HG02970 (cell line): ENCODE measurements at regions not wholly inside any gene's neighbourhood (a gene's known extent, or its start where the extent isn't known, plus 50 kb on each side); places are given as distances from the start of the nearest gene placed in this dataset.

Experiments used
- ATAC-seq: cut with Tn5 transposase; IDR thresholded peaks from one replicate; pipeline ENCODE4 v1.9.1; 2021; ENCODE audit warnings: mild to moderate bottlenecking, moderate library complexity, moderate number of reproducible peaks; ENCODE audit not compliant: unreplicated experiment, low FRiP score

DNA sequence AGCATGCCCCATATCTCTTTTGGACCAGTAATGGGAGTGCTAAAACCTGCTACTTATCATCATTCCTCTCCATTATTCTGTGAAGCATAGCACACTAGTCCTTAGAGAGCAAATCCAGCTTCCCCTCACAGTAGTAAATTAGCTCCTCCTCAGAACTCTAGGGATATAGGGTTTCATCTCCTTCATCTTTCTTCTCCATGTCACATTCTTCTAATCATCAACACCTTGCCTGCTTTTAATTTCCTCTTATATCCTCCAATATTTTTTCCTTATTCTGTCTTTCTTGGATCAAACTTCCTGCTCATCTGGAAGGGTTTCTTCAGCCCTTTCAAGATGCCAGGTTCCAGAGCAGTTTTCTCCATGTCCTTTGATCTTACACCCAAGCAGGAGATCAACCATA is 321.4 kb upstream of the ACVR2A start:
- no peak for ATAC-seq

DNA sequence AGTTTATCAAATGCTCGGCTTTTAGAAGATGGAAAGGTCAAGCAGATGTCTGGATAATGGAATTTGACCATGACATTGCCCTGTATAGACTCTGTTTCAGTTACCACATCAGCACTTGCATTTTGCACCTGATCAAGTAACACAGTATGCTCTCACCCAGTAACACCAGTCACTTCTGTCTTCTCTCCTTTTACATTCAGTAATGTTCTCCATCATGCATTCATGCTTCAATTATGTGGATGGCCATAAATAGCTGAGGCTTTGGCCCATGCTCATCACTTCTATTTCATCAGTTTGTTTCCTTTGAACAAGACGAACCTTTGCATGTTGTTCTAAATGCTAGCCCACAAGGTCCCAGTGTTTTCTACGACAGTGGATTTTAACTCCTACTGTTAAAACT is 322.9 kb upstream of the ACVR2A start:
- ATAC-seq: no peak

DNA sequence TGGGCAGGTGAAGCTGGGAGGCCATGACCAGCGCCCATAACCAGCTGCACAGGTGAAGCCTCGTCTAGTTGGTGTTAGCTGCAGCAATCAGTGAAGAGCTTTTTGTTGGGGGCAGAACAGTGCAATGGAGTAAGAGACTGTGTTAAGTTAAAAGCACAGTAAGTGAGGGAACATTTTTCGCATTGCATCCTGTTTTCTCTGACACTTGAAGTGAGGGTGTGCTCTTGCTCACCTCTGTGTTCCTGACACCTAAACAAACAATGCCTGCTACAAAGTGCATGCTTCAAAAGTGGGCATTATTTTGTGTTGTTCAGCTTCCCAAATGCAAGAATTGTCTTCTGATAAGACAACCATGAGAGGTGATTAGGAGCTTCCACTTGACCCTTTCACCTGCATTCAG is 324.0 kb upstream of the ACVR2A start:
- no peak for ATAC-seq

DNA sequence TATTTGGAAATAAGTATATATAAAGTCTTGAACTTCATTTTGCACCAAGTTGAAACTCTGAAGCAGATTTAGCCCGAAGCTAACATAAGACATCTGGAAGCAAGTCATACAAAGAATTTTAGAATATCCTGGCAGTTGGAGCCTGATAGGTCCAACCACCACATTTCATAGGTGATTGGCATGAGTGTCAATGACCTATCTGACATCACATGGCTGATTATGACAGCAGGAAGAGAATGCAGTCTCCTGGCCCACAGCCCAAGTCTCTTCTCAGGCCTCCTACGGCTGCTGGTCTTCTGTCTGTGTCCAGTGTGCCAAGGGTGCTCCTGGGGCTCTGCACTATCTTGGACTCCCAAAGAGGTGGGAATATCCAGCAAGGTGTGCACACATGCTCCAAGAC is 325.7 kb upstream of the ACVR2A start:
- no peak for ATAC-seq

DNA sequence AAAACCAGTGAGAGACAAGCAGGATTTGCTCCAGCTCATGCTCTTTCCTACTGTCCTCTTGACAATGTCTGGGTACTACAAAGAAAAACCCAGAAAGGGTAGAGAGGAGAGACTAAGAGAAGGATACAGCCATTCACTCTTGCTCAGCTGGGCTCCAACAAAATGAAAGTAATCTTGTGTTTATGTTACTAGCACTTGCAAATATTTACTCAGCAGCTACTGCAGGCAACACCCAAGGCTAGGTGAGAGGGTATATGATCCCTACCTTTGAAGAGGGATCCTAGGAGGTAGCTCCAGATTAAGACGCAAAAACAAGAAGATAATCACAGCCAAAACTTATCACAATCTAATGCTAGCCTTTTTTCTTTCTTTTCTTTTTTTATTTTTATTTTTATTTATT is 329.6 kb upstream of the ACVR2A start:
- ATAC-seq: no peak

DNA sequence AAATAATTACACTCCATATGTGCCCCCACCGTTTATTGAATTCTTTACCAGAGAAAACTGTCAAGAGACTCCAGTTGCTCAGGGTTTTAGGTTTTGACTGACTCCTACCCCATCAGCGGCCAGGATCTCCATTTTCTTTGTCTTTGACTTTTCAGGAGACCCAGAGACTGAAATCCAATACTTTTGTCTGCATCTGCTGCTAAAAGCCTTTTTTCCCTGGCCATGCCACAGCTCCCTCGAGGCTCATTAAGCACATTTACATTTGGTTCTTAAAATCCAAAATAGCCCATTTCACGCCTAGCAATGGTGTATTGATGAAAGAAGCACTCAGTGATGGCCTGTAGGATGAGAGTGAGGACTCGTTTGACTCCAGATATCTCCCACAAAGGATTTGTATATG is 332.6 kb upstream of the ACVR2A start:
- ATAC-seq: no peak

DNA sequence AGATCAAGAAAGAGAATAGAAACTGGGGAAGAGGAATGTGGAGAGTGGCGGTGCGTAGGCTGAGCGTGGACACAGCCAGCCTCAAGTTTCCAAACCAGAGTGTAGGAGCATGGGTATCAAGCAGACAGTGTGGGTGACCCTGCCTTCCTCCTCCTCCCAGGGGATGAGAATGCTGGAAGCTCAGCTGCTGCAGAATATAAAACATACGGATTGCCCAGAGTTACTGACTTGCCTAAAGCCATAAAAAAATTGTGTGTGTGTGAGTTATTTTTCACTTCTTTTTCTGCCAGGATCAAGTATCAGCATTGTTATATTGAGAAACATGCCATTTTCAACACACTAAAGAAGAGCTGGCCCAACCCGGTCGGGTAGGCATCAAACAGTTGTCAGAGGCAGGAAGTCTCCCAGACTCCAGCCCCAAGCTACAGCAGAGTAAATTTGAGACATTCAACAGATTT is 333.3 kb upstream of the ACVR2A start:
- ATAC-seq: no peak

DNA sequence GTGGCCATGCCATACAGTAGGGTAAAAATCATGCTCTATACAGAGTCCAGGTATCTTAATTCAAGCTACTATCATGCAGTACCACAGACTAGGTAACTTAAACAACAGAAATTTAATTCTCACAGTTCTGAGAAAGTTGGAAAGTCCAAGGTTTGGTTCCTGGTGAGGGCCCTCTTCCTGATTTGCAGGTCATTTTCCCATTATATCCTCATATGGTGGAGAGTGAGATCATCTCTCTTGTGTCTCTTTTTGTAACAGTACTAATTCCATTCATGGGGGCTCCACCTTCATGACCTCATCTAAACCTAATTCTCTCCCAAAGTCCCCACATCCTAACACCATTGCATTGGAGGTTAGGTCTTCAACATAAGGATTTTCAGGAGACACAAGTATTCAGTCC is 335.0 kb upstream of the ACVR2A start:
- ATAC-seq: no peak

DNA sequence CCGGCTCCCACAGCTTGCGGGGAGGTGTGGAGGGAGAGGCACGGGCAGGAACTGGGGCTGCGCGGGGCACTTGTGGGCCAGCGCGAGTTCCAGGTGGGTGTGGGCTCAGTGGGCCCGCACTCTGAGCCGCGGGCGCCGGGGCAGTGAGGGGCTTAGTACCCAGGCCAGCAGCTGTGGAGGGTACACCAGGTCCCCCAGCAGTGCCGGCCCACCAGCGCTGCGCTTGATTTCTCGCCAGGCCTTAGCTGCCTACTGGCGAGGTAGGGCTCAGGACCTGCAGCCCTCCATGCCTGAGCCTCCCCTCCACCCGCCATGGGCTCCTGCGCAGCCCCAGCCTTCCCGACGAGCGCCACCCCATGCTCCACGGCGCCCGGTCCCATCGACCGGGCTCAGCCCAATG is 337.9 kb upstream of the ACVR2A start:
- no peak for ATAC-seq

DNA sequence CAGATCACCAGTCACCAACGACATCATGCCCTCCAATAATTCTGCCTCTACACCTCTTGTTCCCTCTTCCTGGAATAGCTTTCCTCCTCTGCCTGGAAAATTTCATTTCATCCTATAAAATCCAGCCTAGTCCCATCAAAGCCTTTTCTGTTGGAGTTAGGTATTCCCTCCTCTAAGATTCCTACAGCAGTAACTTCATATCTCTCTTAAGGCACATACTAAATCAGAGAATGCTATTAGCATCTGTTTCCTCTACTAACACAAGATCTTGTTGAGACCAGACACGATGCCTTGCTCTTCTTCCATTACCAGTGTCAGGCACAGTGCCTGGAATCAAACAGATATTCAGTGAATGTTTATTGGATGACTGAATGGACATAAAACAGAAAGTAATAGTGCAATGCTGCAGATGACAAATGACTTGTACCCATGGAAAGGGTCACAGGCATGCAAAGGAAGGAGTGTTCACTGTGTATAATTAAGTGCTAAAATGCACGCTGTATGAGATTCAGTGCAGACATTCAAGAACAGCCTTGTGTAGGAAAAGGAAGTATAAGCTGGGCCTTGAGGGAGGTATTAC is 342.0 kb upstream of the ACVR2A start:
- no peak for ATAC-seq

DNA sequence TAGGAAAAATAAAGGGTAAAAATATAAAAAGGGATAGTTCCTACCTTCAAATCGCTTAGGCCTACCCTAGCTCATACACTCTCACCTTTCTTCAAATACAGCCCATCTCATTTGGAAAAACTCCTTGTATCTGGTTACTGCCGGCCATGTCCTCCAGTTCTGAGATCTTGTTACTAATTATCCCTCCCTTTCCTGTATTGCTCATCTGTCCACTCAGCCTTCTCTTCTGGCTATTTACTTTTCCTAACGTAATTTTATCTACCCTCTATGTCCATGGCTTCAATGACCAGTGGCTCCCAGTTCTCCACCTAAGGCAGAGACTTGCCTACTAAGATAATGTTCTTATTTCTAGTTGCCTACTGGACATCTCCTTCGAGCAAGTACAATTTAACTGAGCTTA is 342.9 kb upstream of the ACVR2A start:
- ATAC-seq: no peak

DNA sequence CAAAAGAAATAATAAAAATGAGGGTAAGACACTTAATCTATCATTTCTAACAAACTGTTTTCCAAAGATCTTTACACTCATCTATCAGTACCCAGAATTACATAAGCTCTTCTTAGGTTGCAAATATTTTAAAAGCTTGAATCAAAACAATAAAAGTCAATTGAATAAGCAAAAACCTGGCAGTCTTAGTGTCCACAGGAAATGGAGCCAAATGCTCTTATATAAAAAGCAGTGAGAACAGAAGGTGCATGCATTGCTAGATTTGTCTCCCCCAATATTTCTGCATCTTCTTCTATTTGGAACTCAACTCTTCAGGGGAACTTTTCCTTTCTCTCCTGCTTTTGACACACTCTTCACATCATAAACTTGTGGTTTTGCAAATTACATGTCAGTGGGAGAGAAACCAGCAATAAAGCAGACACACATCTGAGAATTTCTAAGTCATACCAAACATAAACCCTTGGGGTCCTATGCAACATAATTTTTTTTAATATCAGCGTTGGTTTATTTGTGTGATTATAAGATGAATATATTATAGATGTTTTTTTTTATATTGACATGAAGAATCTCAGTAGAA is 343.9 kb upstream of the ACVR2A start:
- no peak for ATAC-seq

DNA sequence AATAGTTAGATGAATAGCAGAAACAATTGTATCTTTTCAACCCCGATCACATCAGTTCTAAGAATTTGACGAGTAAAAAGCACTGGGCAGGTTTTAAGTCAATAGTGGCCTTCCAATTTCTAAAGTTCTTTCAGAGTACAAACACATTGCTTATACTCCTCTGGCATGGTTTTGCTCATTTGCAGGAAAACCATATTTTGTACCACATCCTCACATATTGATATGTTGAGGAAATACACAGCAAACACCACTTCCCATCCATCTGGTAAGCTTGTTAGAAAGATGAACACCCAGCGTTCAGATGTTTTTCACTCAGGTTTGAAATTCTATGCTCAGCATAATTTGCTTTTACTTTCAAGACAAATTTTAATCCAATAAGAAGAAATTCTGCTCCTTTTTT is 344.6 kb upstream of the ACVR2A start:
- ATAC-seq: no peak

DNA sequence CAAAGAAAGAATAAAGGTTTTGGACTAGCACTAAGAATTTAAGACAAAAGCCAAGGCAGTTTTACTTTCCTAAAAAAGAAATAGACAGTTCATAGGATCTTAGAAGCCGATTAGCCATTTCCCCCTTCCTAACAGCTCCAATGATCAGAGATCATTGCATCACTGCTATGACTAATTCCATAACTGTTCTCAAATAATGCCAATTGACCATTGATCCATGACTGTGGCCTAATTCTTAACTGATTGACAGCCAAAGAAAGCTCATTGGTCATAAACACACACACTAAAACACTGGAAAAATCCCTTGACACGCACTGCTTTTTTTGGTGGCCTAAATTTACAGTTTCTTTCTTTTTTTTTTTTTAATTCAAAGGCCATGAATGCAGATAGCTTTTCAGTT is 345.0 kb upstream of the ACVR2A start:
- ATAC-seq: no peak

DNA sequence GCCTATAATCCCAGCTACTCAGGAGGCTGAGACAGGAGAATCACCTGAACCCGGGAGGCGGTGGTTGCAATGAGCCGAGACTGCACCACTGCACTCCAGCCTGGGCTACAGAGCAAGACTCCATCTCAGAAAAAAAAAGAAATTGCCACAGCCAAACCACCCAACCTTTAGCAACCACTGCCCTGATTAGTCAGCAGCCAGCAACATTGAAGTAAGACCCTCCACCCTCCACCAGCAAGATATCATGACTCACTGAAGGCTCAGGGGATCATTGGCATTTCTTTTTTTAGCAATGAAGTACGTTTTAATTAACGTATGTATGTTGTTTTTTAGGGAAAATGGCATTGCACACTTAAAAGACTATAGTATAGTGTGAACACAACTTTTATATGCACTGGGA is 349.1 kb upstream of the ACVR2A start:
- ATAC-seq: no peak

DNA sequence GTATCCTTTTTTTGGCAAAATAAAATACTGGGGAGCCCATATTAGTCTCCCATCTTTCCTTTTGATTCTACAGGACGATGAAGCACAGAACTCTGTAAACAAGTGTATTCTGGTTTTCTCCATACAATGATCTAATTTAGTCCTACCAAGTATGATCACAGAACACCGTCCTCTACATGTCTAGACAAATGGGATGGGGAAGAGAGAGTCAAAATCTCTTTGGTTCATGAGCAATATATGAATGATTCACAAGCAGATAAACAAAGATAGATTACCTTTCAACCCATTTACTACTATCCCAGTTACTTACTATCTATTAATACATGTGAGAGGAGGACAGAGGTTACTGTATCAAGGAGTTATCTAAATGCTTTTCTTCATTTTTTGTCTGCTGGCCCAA is 352.4 kb upstream of the ACVR2A start:
- no peak for ATAC-seq

DNA sequence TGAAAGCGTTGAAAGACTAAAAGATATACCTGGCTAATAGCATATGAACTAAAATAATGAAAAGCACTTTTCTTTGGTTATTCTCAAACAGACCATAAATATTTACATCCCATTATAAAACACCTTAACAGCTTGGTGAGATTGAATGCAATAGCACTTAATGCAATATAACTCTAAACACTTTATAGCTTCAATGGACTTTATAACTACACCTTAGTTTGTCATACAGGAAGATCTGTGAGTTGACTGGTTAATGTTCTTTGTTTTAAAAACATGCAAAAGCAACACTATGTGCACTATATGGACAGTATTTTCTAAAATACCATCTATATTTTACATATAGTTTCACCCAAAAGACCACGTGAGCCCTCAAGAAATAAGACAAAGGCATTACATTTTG is 353.3 kb upstream of the ACVR2A start:
- no peak for ATAC-seq

DNA sequence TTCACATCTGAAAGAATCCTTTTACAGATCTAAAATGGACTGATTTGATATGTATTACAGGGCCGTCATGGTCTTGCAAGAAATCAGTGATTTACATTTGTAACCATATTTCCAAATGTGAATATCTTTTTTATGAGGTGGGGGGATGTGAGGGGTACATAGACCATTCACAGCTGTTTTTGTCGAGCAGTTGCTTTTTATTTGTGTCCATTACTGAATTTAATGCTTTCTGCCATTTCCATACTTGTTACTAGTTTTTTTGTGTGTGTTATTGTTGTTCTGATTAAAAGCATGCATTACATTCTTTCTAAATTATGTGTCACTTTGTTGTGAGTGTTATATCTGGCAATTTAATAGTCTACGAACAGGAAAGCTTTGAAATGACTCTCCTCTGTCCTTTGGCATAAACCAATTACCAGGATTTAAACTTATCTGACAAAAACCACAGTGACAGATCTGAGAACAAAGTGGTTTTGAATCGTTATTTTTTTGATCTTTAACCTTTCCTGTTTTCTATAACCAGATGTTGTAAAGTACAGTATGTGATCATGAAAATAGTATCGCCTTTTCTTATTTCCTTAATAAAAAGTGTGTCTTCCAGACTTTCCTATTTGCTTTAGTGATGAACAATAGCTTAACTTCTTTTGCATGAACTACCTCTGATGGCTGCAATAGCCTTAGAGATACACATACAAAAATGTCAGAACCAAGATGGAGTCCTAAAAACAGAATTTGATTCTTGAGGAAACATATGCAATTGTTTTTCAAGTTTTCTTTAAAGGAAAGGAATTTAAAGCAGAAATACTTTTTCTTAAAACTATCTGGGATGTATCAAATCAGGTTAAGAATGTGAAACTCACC is 354.2 kb upstream of the ACVR2A start:
- ATAC-seq: no peak

DNA sequence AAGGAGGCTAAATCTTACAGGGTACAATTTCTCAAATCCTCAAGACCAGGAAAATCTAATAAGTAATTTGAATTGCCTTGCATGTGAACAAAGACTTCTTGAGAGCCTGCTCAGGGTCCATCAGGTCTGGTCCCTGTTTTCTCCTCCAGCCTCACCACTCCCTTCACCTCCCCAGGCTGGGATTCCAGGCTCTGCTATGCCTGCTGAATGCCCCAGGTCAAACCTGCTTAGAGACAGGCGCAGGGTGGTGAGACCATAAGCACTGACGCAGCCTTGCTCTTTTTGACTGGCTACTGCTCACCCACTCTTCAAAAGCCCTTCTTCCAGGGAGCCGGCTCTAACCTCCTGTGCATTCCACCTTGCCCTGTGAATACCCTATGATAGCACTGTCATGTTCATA is 356.4 kb upstream of the ACVR2A start:
- no peak for ATAC-seq

DNA sequence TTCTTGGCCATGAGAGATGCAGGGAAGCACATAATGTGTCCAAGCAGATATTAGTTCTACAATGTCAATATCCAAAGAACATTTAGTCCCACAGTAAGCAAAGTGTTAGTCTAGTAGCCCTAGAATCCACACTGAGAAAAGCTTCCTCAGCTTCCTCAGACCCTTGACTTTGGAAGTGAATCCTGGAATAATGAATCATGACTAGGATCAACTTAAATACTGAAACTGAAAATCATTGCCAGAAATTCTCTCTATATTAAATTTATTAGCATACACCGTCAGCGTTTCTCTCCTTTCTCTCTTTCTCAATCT is 356.9 kb upstream of the ACVR2A start:
- ATAC-seq: no peak

DNA sequence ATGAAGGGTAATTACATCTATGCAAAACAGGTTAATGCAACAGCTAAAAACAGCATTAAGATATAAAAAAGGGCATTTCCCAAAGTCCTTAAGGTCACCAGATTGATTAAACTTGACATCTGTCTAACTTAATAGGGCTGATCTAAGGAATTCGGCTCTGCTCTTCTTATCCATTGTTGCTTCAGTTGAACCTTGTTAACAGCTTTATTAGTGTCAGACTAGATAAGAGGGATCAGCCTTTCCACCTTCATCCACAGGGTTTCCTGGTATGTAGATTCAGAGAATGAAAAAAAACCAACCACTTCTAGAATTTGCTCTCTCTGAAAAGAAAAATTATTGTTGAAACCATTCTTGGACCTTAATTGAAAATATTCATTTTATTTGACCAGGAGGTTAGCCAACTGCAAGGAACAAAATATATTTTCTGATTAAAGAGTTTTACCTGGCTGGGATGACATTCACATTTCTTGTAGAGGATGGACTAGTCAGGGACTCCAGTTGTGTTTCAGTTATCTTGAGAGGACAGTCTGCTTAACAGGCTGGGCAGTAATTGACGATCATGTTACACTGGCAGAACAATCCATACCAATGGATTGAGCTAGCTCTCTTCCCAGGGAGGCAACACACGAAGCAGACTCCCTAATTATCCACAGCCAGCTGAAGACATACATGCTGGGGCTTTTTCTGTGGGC is 357.4 kb upstream of the ACVR2A start:
- no peak for ATAC-seq
